ENCODE measurements at regions not wholly inside any gene's neighbourhood (a gene's known extent, or its start where the extent isn't known, plus 50 kb on each side); places are given as distances from the start of the nearest gene placed in this dataset.

GRCh38 chr12:24268663-24269186, 319.3 kb upstream of the SOX5 start:
- no peak for TF ChIP-seq MXI1 (conservative IDR thresholded peaks at IDR 0.05; ENCODE audit: poor library complexity, severe bottlenecking)
- no peak for TF ChIP-seq EP300 (conservative IDR thresholded peaks at IDR 0.05; ENCODE audit: poor library complexity, severe bottlenecking)
- no peak for TF ChIP-seq RAD21 (conservative IDR thresholded peaks at IDR 0.05)
- TF ChIP-seq SMC3 (conservative IDR thresholded peaks at IDR 0.05; ENCODE audit: poor library complexity), result no peak
- no peak for TF ChIP-seq REST (IDR thresholded peaks at IDR 0.05; ENCODE audit: borderline replicate concordance)
- TF ChIP-seq CTCF (IDR thresholded peaks at IDR 0.05; ENCODE audit: poor library complexity, severe bottlenecking), result no peak
- no peak for TF ChIP-seq EZH2 (IDR thresholded peaks at IDR 0.05; ENCODE audit: borderline replicate concordance, insufficient read depth, low read length, poor library complexity, severe bottlenecking)
- no peak for TF ChIP-seq TAF1 (IDR thresholded peaks at IDR 0.05; ENCODE audit: low read depth)
- no peak for TF ChIP-seq POLR2AphosphoS5 (IDR thresholded peaks at IDR 0.05)
- Histone ChIP-seq H3K27ac (ENCODE audit: low read length) (no peak overlapping the region), H3F3A (ENCODE audit: insufficient read depth, low read length, poor library complexity, severe bottlenecking) (no peaks in the 10 kb centered on the region), H3K9ac (ENCODE audit: low read length) (no peak overlapping the region), H3K36me3 (ENCODE audit: insufficient read depth, low read length) (no peaks in the 10 kb centered on the region), H3K9me3 (ENCODE audit: low read length) (no peaks in the 10 kb centered on the region), H2AFZ (ENCODE audit: low read depth, low read length) (no peak overlapping the region), H3K9me2 (ENCODE audit: insufficient read depth, low read length) (no peaks in the 10 kb centered on the region), H4K20me1 (ENCODE audit: insufficient read depth) (no peaks in the 10 kb centered on the region), H3K4me2 (ENCODE audit: low read length) (no peak overlapping the region), H3K4me3 (ENCODE audit: low read length) (no peak overlapping the region), H3K27me3 (ENCODE audit: insufficient read depth, low read depth, low read length) (no peaks in the 10 kb centered on the region), H3K79me2 (replicated peaks; ENCODE audit: insufficient read depth, low read length) (no peaks in the 10 kb centered on the region)

- H3K9me3 ChIP-seq (ENCODE audit: low read length), result no peaks in the 10 kb centered on the region
- no peak overlapping the region for H3K4me2 ChIP-seq (ENCODE audit: low read length)
- H3K36me3 ChIP-seq (ENCODE audit: insufficient read depth, low read length), result no peaks in the 10 kb centered on the region
- TF ChIP-seq MXI1 (conservative IDR thresholded peaks at IDR 0.05; ENCODE audit: poor library complexity, severe bottlenecking) (no peak), SMC3 (conservative IDR thresholded peaks at IDR 0.05; ENCODE audit: poor library complexity) (no peak), TAF1 (IDR thresholded peaks at IDR 0.05; ENCODE audit: low read depth) (no peak), REST (IDR thresholded peaks at IDR 0.05; ENCODE audit: borderline replicate concordance) (no peak), RAD21 (conservative IDR thresholded peaks at IDR 0.05) (no peak), EP300 (conservative IDR thresholded peaks at IDR 0.05; ENCODE audit: poor library complexity, severe bottlenecking) (no peak), CTCF (IDR thresholded peaks at IDR 0.05; ENCODE audit: poor library complexity, severe bottlenecking) (no peak), POLR2AphosphoS5 (IDR thresholded peaks at IDR 0.05) (no peak), EZH2 (IDR thresholded peaks at IDR 0.05; ENCODE audit: borderline replicate concordance, insufficient read depth, low read length, poor library complexity, severe bottlenecking) (no peak)
- no peak overlapping the region for H2AFZ ChIP-seq (ENCODE audit: low read depth, low read length)
- no peak overlapping the region for H3K9ac ChIP-seq (ENCODE audit: low read length)
- H3K27me3 ChIP-seq (ENCODE audit: insufficient read depth, low read depth, low read length), result no peaks in the 10 kb centered on the region
- no peak overlapping the region for H3K27ac ChIP-seq (ENCODE audit: low read length)
- H4K20me1 ChIP-seq (ENCODE audit: insufficient read depth), result no peaks in the 10 kb centered on the region
- no peaks in the 10 kb centered on the region for H3K9me2 ChIP-seq (ENCODE audit: insufficient read depth, low read length)
- H3K4me3 ChIP-seq (ENCODE audit: low read length), result no peak overlapping the region
- no peaks in the 10 kb centered on the region for H3F3A ChIP-seq (ENCODE audit: insufficient read depth, low read length, poor library complexity, severe bottlenecking)
- H3K79me2 ChIP-seq (replicated peaks; ENCODE audit: insufficient read depth, low read length), result no peaks in the 10 kb centered on the region
These were observed 317.5 kb upstream of the SOX5 start for GRCh38 chr12:24266982-24267381.
